ENCODE measurements at regions not wholly inside any gene's neighbourhood (a gene's known extent, or its start where the extent isn't known, plus 50 kb on each side); places are given as distances from the start of the nearest gene placed in this dataset.
"Not testable (repeated sequence)": the region's sequence is repeated elsewhere in the genome, so short reads cannot be mapped to it uniquely, and the experiment has no call there.

DNA sequence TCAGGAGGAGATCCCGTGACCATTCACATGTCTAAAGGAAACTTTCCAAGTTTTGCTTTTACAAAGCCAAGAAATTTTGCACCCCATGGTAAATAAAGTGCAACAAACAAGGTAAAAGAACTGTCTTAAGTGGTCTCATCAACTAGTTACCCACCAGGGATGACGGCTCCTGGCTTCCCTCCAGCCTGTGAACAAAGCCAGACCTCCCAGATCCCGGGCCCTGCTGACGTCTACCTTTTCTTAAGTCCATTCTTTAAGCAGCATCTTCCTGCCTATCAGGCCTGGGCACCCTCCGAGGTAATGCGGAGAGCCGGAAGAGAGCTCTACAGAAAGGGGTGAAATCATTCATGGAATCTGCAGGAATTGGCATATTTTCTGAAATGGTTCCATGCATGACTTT is 58.0 kb upstream of the DAAM1 start:
- no peak for DNase-seq

DNA sequence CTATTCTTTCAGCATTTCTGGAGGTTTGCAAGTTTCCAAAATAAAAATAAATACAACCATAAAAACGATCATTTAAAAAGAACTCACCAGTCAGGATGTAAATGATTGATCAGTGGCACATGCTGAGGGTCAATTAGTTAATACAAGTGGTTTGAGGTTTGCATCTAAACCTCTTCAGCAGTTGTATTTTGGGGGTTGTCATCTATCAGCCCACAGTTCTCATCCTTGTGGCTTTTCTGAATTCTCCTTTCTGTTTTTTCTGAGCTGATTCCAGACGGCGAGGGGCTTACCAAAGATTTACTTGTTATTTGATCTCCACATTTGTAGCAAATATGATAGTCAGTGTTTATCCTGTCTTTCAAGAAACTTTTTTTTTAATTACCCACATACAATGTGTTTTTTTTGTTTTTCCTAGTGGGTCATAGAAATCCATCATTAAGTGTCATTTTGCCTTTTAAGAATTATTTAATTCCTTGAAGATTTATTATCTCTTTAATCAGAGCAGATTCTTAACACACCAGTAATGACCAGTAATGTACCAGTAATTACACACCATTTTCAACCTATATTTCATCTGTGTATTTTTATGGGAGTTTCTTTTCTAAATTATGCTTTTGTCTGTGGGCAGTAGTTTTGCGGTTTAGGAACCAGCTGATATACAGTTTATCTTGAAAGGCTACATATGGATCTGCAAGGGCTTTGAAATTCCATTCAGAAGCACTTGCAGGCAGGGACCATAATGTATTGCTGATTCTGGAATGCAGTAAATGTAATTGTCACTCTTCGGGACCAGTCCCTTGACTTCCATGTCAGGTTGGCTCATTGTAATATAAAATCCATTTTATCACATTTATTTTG is 56.3 kb upstream of the DAAM1 start:
- DNase-seq, result peak; percentile 23

DNA sequence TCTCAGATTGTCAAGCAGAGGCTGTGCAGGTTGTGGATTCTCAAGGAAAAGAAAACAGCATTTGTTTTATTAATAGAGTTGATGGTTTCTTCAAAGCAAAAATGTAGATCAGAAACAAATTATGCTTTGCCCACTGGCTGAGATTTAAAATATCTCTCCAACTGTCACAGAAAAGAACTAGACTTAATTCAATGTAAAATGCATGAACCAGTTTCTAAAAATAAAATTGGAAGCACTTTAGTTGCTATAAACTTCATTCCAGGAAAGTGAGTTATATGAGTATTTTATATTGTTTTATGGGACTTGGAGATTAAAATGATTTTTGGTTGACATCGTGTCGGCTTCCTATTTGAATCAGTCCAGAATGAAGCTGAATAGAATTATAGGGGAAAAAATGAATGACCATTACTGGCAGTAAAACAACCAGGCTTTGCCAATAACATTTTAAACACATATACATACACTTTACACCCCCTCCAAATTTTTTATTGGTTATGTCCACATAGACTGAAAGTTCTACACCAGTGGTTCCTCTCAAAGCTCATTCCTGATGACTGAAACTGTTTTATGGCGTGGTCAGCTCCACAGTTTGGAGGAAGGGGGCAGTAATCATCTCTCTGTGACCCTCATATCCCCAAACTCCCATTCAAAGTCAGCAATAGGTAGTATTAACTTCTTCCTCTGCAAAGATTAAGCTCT is 55.5 kb upstream of the DAAM1 start:
- peak; percentile 38 for DNase-seq

DNA sequence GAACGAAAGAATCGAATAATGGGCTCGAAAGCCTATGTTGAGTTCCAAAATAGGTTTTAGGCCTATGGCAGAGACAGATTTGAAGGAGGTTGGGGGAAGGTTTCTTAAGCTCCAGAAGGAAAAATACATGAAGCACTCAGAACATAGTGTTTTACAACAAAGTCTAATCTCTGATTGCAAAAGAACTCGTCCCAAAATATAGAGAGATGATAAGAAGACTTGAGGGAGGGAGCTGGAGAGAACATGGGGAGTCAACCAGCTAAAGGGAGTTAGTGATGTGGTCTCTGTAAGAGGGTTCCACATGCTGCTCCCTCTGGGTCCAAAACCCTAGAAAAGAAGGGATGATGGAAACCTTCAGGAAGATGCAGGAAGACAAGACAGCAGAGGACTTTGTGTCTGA is 54.8 kb upstream of the DAAM1 start:
- no peak for DNase-seq

DNA sequence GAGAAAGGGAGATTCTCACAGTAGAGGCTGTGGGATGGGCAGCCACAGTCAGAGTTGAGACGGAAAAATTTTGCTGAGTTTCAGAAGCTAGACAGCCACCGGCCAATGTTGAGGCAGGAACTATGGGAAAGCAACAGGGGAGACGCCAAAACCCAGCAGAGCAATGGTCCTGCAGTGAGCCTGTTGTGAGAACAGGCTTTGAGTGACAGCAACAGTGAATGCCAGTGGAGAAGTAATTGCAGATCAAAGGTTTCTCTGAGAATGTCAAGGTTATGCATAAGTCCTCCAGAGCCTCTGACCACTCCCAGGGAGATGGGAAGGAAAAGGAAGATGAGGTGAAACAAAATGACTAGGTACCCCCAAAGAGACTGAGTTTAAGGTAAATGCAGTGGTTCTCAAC is 54.2 kb upstream of the DAAM1 start:
- DNase-seq, result no peak

DNA sequence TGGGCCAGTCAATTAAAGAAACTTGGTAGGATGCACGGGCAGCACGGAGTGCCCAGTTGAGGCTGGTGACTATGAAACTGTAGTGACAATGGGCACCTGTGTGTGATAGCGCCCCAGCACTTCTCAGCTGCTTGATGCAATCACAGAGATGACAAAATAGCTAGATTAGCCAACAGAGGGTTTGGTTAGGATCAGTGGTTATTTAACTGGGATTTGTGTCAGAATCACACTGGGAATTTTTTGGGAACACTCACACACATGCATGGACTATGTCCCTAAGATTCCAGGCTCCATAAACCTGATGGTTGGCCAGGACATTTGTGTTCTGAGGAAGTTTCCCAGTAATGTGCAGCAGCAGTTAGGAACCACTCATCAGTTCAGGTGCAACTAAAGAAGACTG is 51.2 kb upstream of the DAAM1 start:
- DNase-seq, result no peak

DNA sequence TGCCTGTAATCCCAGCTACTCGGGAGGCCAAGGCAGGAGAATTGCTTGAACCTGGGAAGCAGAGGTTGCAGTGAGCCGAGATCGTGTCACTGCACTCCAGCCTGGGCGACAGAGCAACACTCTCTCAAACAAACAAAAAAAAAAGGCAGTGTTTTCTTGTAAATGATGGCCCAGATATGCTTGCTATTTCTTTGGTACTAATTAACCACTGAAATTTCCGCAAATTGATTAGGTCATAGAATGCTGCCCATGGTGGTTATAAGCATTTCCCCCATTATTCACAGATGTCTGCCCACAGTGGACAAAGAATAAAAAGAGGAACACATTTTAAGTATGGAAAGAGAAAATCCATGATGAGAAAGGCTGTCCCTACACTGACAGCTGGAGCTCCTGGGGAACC is 49.9 kb upstream of the DAAM1 start:
- not testable (repeated sequence) for DNase-seq

Data from fibroblast of upper back skin (primary cell).